CD4-positive, CD25-positive, alpha-beta regulatory T cell (primary cell): ENCODE measurements at regions not wholly inside any gene's neighbourhood (a gene's known extent, or its start where the extent isn't known, plus 50 kb on each side); places are given as distances from the start of the nearest gene placed in this dataset.
"Not testable (repeated sequence)": the region's sequence is repeated elsewhere in the genome, so short reads cannot be mapped to it uniquely, and the experiment has no call there.

Source experiments
- ATAC-seq, 2 donors: fragments of 150-1000 bp; cut with Tn5 transposase; one replicate each; pipeline ENCODE4 v1.10.0; 2021; ENCODE audit warnings: low read depth in 2 of 2, moderate number of reproducible peaks in 2 of 2, moderate library complexity in 1 of 2
- DNase-seq, 3 donors: peaks; one replicate each; pipeline versions ENCODE4 v3.0.0 to v3.0.0-alpha.2; 2012 to 2022; ENCODE audit warnings: mixed read lengths in 1 of 3
- H3K27ac ChIP-seq: one replicate; pipeline ENCODE4 v1.7.0; 2013; ENCODE audit warnings: mild to moderate bottlenecking, low read length; ENCODE audit not compliant: insufficient read depth, poor library complexity, severe bottlenecking
- H3K27me3 ChIP-seq: one replicate; pipeline ENCODE4 v1.7.0; 2013; ENCODE audit warnings: low read length; ENCODE audit not compliant: control insufficient read depth, insufficient read depth
- H3K36me3 ChIP-seq: one replicate; pipeline ENCODE4 v1.7.0; 2013; ENCODE audit warnings: mild to moderate bottlenecking, low read length, moderate library complexity; ENCODE audit not compliant: control insufficient read depth, insufficient read depth
- H3K4me1 ChIP-seq: 2 replicates; pipeline ENCODE4 v1.7.0; 2013; ENCODE audit warnings: mild to moderate bottlenecking, low read length; ENCODE audit not compliant: insufficient read depth, control insufficient read depth, poor library complexity, severe bottlenecking
- H3K4me3 ChIP-seq: one replicate; pipeline ENCODE4 v1.7.0; 2013; ENCODE audit warnings: low read depth, mild to moderate bottlenecking, low read length, moderate library complexity
- H3K9me3 ChIP-seq, 2 experiments: 1 replicate in 1 of 2; 2 replicates in 1 of 2; pipeline ENCODE4 v1.7.0; 2013; ENCODE audit warnings: low read length in 2 of 2, mild to moderate bottlenecking in 1 of 2, moderate library complexity in 1 of 2; ENCODE audit not compliant: control insufficient read depth in 2 of 2
- H3K27ac Mint-ChIP-seq, 3 donors: one replicate each; pipeline ENCODE4 v1.8.0; 2020 to 2022; ENCODE audit warnings: mild to moderate bottlenecking in 3 of 3, mixed read lengths in 3 of 3, moderate library complexity in 2 of 3
- H3K27me3 Mint-ChIP-seq: one replicate; pipeline ENCODE4 v1.8.0; 2022; ENCODE audit warnings: mild to moderate bottlenecking, mixed read lengths
- H3K36me3 Mint-ChIP-seq: one replicate; pipeline ENCODE4 v1.8.0; 2020; ENCODE audit warnings: mixed read lengths
- H3K4me1 Mint-ChIP-seq, 4 donors: one replicate each; pipeline ENCODE4 v1.8.0; 2020 to 2022; ENCODE audit warnings: mixed read lengths in 4 of 4, mild to moderate bottlenecking in 1 of 4
- H3K4me3 Mint-ChIP-seq, 4 donors: one replicate each; pipeline ENCODE4 v1.8.0; 2020 to 2022; ENCODE audit warnings: mild to moderate bottlenecking in 4 of 4, mixed read lengths in 4 of 4, moderate library complexity in 3 of 4
- H3K9me3 Mint-ChIP-seq, 7 donors: one replicate each; pipeline ENCODE4 v1.8.0; 2020 to 2022; ENCODE audit warnings: mixed read lengths in 7 of 7, mild to moderate bottlenecking in 3 of 7, moderate library complexity in 2 of 7

- Mint-ChIP-seq H3K27ac (no peak overlapping the region), H3K4me1 (no peaks in the 10 kb centered on the region), H3K4me3 (no peak overlapping the region), H3K27me3 (peaks cover 5% of the 10 kb centered on the region), H3K9me3 (peaks cover 7 to 58% (median 15%) of the 10 kb centered on the region in 7 donors), H3K36me3 (no peaks in the 10 kb centered on the region)
- Histone ChIP-seq H3K4me3 (no peak overlapping the region), H3K4me1 (no peaks in the 10 kb centered on the region), H3K27me3 (no peaks in the 10 kb centered on the region), H3K36me3 (no peaks in the 10 kb centered on the region), H3K9me3 (peaks cover 25 to 33% of the 10 kb centered on the region in 2 experiments), H3K27ac (no peak overlapping the region)
- ATAC-seq, result no peak
- no peak for DNase-seq
These were observed 99.6 kb downstream of the FAM114A2 start for GRCh38 chr5:153939101-153939500.

GRCh38 chr5:153938191-153938842 is 100.4 kb downstream of the FAM114A2 start:
- peaks cover 7 to 52% (median 14%) of the 10 kb centered on the region in 7 donors for H3K9me3 Mint-ChIP-seq
- no peak for ATAC-seq
- no peak overlapping the region for H3K4me3 Mint-ChIP-seq
- H3K4me1 Mint-ChIP-seq, result no peaks in the 10 kb centered on the region
- DNase-seq, result no peak
- peaks cover 4% of the 10 kb centered on the region for H3K27me3 Mint-ChIP-seq
- Histone ChIP-seq H3K27ac (no peak overlapping the region), H3K36me3 (no peaks in the 10 kb centered on the region), H3K9me3 (peaks cover 25 to 33% of the 10 kb centered on the region in 2 experiments), H3K27me3 (no peaks in the 10 kb centered on the region), H3K4me1 (no peaks in the 10 kb centered on the region), H3K4me3 (no peak overlapping the region)
- H3K36me3 Mint-ChIP-seq, result no peaks in the 10 kb centered on the region
- no peak overlapping the region for H3K27ac Mint-ChIP-seq

GRCh38 chr5:153937661-153938060 is 101.0 kb downstream of the FAM114A2 start:
- no peak overlapping the region for H3K27ac ChIP-seq
- peaks cover 25 to 33% of the 10 kb centered on the region in 2 experiments for H3K9me3 ChIP-seq
- Mint-ChIP-seq H3K4me3 (no peak overlapping the region), H3K9me3 (peaks cover 7 to 52% (median 15%) of the 10 kb centered on the region in 7 donors), H3K27ac (no peak overlapping the region), H3K36me3 (no peaks in the 10 kb centered on the region), H3K4me1 (no peaks in the 10 kb centered on the region), H3K27me3 (peaks cover 4% of the 10 kb centered on the region)
- H3K4me3 ChIP-seq, result no peak overlapping the region
- no peaks in the 10 kb centered on the region for H3K4me1 ChIP-seq
- no peaks in the 10 kb centered on the region for H3K36me3 ChIP-seq
- no peaks in the 10 kb centered on the region for H3K27me3 ChIP-seq
- ATAC-seq, result no peak
- DNase-seq, result no peak

GRCh38 chr5:153935151-153935550 is 103.6 kb downstream of the FAM114A2 start:
- not testable (repeated sequence) for H3K4me1 ChIP-seq, H3K4me1 Mint-ChIP-seq, H3K27ac Mint-ChIP-seq, H3K36me3 Mint-ChIP-seq, DNase-seq, H3K27me3 ChIP-seq, ATAC-seq, H3K4me3 Mint-ChIP-seq, H3K27me3 Mint-ChIP-seq, H3K27ac ChIP-seq, H3K4me3 ChIP-seq, H3K36me3 ChIP-seq
- peaks cover 3 to 36% (median 9%) of the 10 kb centered on the region in 7 donors for H3K9me3 Mint-ChIP-seq
- H3K9me3 ChIP-seq, result peaks cover 7 to 11% of the 10 kb centered on the region in 2 experiments

- Histone ChIP-seq H3K27ac (no peak overlapping the region), H3K36me3 (no peaks in the 10 kb centered on the region)
These were observed 112.5 kb downstream of the FAM114A2 start for GRCh38 chr5:153926201-153926600.

GRCh38 chr5:153919161-153919560 is 119.5 kb downstream of the FAM114A2 start:
- Mint-ChIP-seq H3K27ac (no peak overlapping the region), H3K9me3 (peaks cover 0 to 10% (median 2%) of the 10 kb centered on the region in 7 donors), H3K27me3 (peaks cover 19% of the 10 kb centered on the region), H3K36me3 (no peaks in the 10 kb centered on the region), H3K4me1 (no peaks in the 10 kb centered on the region), H3K4me3 (no peak overlapping the region)
- Histone ChIP-seq H3K36me3 (no peaks in the 10 kb centered on the region), H3K27ac (no peak overlapping the region), H3K4me1 (no peaks in the 10 kb centered on the region), H3K9me3 (no peaks in the 10 kb centered on the region), H3K27me3 (no peaks in the 10 kb centered on the region), H3K4me3 (no peak overlapping the region)
- DNase-seq (no peak), ATAC-seq (no peak)

More at GRCh38 chr5:153926201-153926600, 112.5 kb downstream of the FAM114A2 start:
- DNase-seq, result no peak
- Histone ChIP-seq H3K4me3 (no peak overlapping the region), H3K27me3 (no peaks in the 10 kb centered on the region), H3K9me3 (no peaks in the 10 kb centered on the region), H3K4me1 (no peaks in the 10 kb centered on the region)
- Mint-ChIP-seq H3K9me3 (peaks cover 0 to 11% (median 1%) of the 10 kb centered on the region in 7 donors), H3K4me1 (no peaks in the 10 kb centered on the region), H3K36me3 (no peaks in the 10 kb centered on the region), H3K4me3 (no peak overlapping the region), H3K27ac (no peak overlapping the region), H3K27me3 (peaks cover 21% of the 10 kb centered on the region)
- ATAC-seq, result no peak

- H3K27me3 Mint-ChIP-seq, result no peaks in the 10 kb centered on the region
- H3K4me3 Mint-ChIP-seq, result no peak overlapping the region
- no peak for DNase-seq
- no peaks in the 10 kb centered on the region for H3K36me3 Mint-ChIP-seq
- H3K4me1 Mint-ChIP-seq, result no peaks in the 10 kb centered on the region
- no peak overlapping the region for H3K4me3 ChIP-seq
- H3K36me3 ChIP-seq, result no peaks in the 10 kb centered on the region
- no peaks in the 10 kb centered on the region for H3K9me3 ChIP-seq
- no peaks in the 10 kb centered on the region for H3K4me1 ChIP-seq
- ATAC-seq, result no peak
- no peak overlapping the region for H3K27ac Mint-ChIP-seq
- H3K27ac ChIP-seq, result no peak overlapping the region
- H3K27me3 ChIP-seq, result no peaks in the 10 kb centered on the region
- H3K9me3 Mint-ChIP-seq, result peaks cover 0 to 4% (median 2%) of the 10 kb centered on the region in 7 donors
These were observed 131.4 kb downstream of the FAM114A2 start for GRCh38 chr5:153907170-153907775.

- peaks cover 0 to 4% (median 0%) of the 10 kb centered on the region in 7 donors for H3K9me3 Mint-ChIP-seq
- no peaks in the 10 kb centered on the region for H3K36me3 Mint-ChIP-seq
- no peak overlapping the region for H3K4me3 ChIP-seq
- no peaks in the 10 kb centered on the region for H3K36me3 ChIP-seq
- ATAC-seq (no peak), DNase-seq (no peak)
- H3K4me1 ChIP-seq, result no peaks in the 10 kb centered on the region
- no peak overlapping the region for H3K4me3 Mint-ChIP-seq
- no peak overlapping the region for H3K27ac Mint-ChIP-seq
- no peaks in the 10 kb centered on the region for H3K4me1 Mint-ChIP-seq
- H3K27ac ChIP-seq, result no peak overlapping the region
- H3K27me3 Mint-ChIP-seq, result no peaks in the 10 kb centered on the region
- H3K27me3 ChIP-seq, result no peaks in the 10 kb centered on the region
- no peaks in the 10 kb centered on the region for H3K9me3 ChIP-seq
These were observed 133.5 kb downstream of the FAM114A2 start for GRCh38 chr5:153905219-153905618.
